Activated T-cell treated with anti-CD3 and anti-CD28 coated beads, Interleukin-2, amount 50 U/mL, for 48 hours (primary cell): ENCODE measurements at regions not wholly inside any gene's neighbourhood (a gene's known extent, or its start where the extent isn't known, plus 50 kb on each side); places are given as distances from the start of the nearest gene placed in this dataset.
"Not testable (repeated sequence)": the region's sequence is repeated elsewhere in the genome, so short reads cannot be mapped to it uniquely, and the experiment has no call there.

Experiments
- DNase-seq, 2 experiments: peaks; one replicate each; pipeline ENCODE4 v3.0.0-alpha.2; 2020

GRCh38 chr16:10232757-10233156, 50.5 kb upstream of the GRIN2A start:
- DNase-seq = no peak

- DNase-seq = no peak
These were observed 57.4 kb upstream of the GRIN2A start for GRCh38 chr16:10239640-10240039.

GRCh38 chr16:10240854-10241613, 58.8 kb upstream of the GRIN2A start:
- no peak for DNase-seq

GRCh38 chr16:10242097-10242496, 59.9 kb upstream of the GRIN2A start:
- no peak for DNase-seq

- DNase-seq = no peak
These were observed 60.7 kb upstream of the GRIN2A start for GRCh38 chr16:10242916-10243315.

- DNase-seq = no peak
These were observed 62.8 kb upstream of the GRIN2A start for GRCh38 chr16:10245002-10245401.

- DNase-seq = no peak
These were observed 68.1 kb upstream of the GRIN2A start for GRCh38 chr16:10250137-10250828.

- no peak for DNase-seq
These were observed 69.9 kb upstream of the GRIN2A start for GRCh38 chr16:10252155-10252554.

- DNase-seq = no peak
These were observed 71.2 kb upstream of the GRIN2A start for GRCh38 chr16:10253409-10253808.

- no peak for DNase-seq
These were observed 73.5 kb upstream of the GRIN2A start for GRCh38 chr16:10255728-10256127.

GRCh38 chr16:10256784-10257641, 74.8 kb upstream of the GRIN2A start:
- DNase-seq = peak; percentile 39 to 52

GRCh38 chr16:10257642-10258251, 75.5 kb upstream of the GRIN2A start:
- not testable (repeated sequence) for DNase-seq

GRCh38 chr16:10258930-10259603, 76.8 kb upstream of the GRIN2A start:
- not testable (repeated sequence) for DNase-seq

- DNase-seq = no peak
These were observed 78.8 kb upstream of the GRIN2A start for GRCh38 chr16:10261077-10261476.

GRCh38 chr16:10261526-10261925, 79.3 kb upstream of the GRIN2A start:
- DNase-seq = not testable (repeated sequence)

GRCh38 chr16:10262377-10263132, 80.3 kb upstream of the GRIN2A start:
- no peak for DNase-seq

- peak in 1 of 2 experiments; percentile 19 for DNase-seq
These were observed 83.8 kb upstream of the GRIN2A start for GRCh38 chr16:10265770-10266615.

GRCh38 chr16:10266809-10267208, 84.6 kb upstream of the GRIN2A start:
- peak; percentile 45 to 53 for DNase-seq

GRCh38 chr16:10269632-10270031, 87.4 kb upstream of the GRIN2A start:
- no peak for DNase-seq

- not testable (repeated sequence) for DNase-seq
These were observed 90.1 kb upstream of the GRIN2A start for GRCh38 chr16:10272250-10272854.
